GM21360 (cell line): ENCODE measurements at regions not wholly inside any gene's neighbourhood (a gene's known extent, or its start where the extent isn't known, plus 50 kb on each side); places are given as distances from the start of the nearest gene placed in this dataset.

Experiments
- ATAC-seq: cut with Tn5 transposase; IDR thresholded peaks from one replicate; pipeline ENCODE4 v1.9.1; 2021; ENCODE audit warnings: mild to moderate bottlenecking, moderate library complexity; ENCODE audit not compliant: unreplicated experiment

DNA sequence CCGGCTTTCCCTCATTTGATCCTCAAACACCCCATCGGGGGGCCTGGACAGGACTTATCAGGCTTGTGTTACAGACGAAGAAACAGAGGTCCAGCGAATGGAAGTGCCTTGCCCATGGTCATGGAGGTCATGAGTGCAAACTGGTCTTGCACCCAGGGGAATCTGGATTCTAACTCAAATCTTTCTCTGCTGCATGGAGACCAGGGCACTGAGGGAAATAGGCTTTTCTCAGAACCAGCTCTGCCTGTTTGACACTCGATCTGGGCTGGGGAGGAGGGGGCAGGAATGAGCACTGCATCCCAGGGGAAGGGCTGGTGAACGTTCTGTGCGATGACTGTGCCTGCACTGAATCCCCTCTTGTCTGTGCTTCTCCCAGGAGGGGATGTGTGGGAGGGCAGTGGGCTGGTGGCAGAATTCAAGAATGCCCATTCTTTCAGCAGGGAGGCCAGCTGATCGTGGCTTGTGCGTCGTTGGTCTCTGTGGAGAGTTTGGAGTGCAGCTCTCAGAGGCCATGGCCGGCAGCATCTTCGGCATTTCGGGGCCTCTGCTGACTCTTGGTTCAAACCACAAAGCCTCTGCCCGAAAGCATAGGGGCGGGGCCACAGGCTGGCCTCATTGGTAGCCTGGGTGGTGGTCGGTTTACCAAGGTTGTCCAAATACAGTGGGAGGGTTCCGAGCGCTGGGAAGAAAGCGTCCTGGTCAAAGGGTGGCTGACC is 171.6 kb downstream of the DDX1 start:
- ATAC-seq: no peak

- no peak for ATAC-seq
These were observed 172.4 kb downstream of the DDX1 start for GRCh38 chr2:15763822-15764682.

- ATAC-seq: no peak
These were observed 173.0 kb downstream of the DDX1 start for GRCh38 chr2:15764683-15765011.

DNA sequence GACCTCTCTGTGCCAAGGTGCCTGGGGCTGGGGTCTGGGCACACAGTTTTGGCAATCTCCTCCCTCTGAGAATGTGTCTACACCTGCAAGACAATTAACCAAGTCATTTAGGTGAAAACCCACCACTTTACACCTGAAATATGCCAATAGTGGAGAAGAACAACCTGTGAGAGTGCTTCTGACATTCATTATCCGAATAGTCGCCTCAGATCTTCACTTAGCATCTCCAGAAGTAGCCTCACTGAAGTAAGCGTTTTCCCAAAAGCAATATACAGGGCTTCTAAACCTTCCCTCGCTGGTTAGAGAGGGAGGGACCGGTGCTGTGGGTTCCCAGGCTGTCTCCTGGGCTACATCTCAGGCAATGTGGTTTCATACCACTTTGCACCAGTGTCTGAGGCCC is 173.5 kb downstream of the DDX1 start:
- no peak for ATAC-seq

GRCh38 chr2:15765686-15766302 is 174.1 kb downstream of the DDX1 start:
- ATAC-seq: no peak

DNA sequence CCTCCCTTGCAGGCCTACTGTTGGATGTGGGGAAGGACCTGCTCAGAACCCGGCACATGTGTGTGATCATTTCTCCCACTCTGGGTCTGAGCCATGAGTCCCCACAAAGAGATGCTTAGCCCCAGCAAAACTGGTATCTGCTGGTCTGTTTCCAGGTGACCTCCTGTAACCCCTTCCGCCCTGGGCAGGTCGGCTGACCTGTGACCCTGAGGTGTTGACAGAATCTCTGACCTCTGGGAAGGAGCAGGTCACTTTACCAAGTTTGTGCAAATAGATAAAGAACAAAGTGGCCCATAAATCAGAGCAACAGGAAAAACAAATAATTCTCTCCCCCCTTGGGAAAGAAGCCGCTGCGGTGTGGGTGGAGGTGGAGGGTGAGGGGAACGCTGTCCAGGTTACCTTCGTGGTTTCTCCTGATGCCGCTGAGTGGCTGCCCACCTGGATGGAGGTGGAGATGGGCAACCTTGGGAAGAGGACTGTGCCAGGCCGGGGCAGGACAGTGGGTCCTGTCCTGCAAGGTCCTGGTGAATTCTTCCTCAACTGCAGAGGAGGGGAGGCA is 174.0 kb upstream of the MYCN start:
- ATAC-seq: no peak

DNA sequence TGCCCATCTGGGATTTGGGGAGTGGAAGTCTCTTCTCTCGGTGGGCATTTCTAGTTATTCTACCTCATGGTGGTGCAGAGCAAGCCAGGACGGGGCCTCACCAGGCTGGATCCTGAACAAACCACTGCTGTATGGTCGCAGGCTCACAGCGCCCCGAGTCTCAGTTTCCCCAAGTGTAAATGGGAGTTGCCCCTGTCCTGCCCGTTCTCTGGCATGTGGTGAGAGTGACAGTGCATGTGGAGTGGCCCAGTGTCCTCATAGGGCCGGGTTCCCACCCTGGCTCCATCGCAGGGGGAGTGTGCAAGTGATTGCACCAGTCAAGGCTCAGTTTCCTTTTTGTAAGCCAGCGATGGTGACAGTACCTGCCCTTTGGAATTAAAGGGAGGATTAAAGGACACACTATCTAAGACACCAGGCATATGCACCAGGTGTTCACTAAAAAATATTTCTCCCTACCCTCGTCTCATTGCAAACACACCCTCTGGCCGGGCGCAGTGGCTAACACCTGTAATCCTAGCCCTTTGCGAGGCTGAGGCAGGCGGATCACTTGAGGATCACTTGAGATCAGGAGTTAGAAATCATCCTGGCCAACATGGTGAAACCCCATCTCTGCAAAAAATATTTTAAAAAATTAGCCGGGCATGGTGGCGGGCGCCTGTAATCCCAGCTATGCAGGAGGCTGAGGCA is 173.3 kb upstream of the MYCN start:
- no peak for ATAC-seq

DNA sequence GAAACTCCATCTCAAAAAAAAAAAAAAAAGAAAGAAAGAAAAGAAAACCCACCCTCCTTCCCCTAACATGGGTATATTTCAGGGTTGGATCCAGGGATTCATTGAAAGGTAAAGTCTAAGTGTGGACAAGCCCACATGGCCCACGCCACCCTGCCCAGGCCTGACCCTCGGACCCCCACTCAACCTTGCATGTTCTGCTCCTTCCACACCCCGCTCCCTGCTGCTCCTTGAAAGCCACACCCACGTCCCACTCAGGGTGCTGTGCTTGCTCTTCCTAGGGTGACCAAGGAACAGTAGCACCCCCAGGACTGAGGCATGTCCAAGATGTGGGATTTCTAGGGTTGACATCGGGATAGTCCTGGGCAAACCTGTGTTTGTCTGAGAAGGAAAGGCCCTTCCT is 172.7 kb upstream of the MYCN start:
- ATAC-seq: no peak

DNA sequence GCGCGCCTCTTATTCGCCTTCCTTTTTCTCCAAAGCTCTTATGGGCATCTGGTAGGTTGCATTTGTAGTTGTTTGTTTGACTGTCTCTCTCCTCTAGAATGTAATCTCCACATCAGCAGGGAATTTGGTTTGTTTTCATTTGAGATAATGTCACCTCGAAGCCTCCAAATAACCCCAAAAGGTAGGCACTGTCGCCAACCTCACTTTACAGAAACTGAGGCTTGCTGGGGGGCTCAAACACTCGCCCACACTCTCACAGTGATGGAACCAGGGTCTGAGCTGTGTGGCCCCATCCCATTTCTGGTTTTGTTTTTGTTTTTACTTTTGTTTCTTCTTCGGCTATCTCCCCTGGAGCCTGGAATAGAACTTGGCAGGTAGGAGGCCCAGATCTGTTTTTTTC is 172.2 kb upstream of the MYCN start:
- no peak for ATAC-seq

GRCh38 chr2:15768615-15769014 is 171.7 kb upstream of the MYCN start:
- no peak for ATAC-seq

- ATAC-seq: no peak
These were observed 171.1 kb upstream of the MYCN start for GRCh38 chr2:15769235-15769634.

DNA sequence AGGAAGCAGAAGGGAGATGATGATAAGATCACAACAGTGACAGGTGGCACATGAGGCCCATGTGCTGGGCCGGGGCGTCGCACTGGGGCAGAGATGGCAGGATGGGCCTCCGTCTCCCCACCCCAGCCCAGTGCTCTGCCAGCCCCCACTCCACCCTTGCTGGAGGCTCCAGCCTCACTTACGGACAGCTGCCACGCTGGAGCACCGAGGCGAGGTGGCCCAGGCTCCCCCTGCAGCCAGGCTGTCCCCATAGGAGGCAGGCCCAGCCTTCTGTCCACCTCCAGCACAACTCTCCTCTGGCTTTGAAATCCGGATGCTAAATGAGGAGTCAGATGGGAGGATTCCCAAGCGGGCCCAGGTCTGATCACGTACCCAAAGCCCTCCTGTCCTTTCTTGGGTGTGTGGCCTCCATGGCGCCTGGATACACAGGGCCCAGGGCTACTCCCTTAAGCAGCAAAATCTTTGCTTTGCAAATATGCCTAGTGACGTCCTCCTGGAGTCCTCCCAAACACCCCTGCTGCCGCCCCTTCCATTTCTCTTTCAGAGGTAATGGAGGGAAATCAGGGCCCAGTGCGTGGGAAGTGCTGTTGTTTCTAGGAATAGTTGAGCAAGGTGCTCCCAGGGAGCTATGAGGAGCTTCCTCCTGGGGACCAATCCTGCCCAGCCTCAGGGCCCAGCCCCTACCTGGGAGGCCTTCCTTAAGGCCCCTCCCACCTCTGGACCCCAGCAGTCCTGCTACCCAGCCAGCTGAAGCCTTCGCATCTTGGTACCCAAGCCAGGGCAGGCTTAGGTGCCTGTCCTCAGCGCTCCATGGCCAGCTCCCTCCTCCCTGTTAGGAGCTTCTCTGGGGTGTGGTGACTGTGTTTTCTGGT is 170.4 kb upstream of the MYCN start:
- ATAC-seq: no peak

DNA sequence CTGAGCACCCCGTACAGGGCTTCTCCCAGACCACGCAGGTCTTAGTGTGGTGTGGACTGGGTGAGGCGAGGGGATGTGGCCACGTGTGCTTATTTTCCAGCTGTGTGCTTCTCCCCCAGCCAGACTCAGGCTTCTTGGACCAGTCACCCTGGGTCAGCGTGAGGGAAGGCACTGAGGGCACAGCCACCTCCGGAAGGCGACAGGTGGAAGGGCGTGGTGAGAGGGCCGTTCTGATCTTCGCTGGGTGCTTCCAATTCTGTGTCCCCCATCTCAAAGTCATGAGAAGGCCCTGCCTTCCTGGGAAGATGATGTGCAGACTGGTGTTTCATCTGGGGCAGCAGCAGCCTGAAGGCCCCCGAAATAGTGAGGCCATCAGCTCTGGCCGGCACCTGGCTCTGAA is 169.7 kb upstream of the MYCN start:
- ATAC-seq: no peak

GRCh38 chr2:15771124-15771523 is 169.2 kb upstream of the MYCN start:
- ATAC-seq: no peak

GRCh38 chr2:15772086-15772595 is 168.2 kb upstream of the MYCN start:
- ATAC-seq: no peak

GRCh38 chr2:15772681-15773080 is 167.7 kb upstream of the MYCN start:
- ATAC-seq: no peak

DNA sequence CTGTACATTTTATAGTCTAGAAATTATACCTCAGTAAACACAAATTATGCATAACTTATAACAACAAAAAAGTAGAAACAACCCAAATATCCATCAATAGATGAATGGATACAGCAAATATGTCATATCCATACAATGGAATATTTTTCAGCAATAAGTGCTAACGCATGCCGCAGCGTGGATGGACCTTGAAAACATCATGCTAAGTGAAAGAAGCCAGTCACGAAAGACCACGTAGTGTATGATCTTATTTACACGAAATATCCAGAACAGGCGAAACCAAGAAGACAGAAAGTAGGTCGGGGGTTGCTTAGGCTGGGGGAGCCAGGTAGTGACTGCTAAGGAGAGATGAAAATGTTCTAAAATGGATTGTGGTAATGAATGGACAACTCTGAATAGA is 167.1 kb upstream of the MYCN start:
- ATAC-seq: no peak

DNA sequence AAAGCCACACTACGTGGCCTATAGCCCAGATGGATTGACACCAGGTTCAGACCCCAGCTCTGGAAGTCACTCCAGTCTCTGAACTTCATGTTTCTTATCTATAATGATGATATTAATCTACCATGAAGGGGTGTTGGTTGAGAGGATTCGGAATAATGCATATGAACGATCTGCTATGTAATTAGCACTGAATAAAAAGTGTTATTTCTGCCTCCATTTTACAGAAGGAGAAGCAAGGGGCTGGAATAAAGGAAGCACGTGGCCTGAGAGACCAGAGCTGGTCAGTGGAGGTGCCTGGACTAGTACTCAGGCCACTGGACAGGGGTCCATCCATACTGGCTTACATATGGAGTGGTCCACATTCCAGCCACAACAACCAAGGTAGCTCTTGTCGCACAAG is 166.5 kb upstream of the MYCN start:
- no peak for ATAC-seq

DNA sequence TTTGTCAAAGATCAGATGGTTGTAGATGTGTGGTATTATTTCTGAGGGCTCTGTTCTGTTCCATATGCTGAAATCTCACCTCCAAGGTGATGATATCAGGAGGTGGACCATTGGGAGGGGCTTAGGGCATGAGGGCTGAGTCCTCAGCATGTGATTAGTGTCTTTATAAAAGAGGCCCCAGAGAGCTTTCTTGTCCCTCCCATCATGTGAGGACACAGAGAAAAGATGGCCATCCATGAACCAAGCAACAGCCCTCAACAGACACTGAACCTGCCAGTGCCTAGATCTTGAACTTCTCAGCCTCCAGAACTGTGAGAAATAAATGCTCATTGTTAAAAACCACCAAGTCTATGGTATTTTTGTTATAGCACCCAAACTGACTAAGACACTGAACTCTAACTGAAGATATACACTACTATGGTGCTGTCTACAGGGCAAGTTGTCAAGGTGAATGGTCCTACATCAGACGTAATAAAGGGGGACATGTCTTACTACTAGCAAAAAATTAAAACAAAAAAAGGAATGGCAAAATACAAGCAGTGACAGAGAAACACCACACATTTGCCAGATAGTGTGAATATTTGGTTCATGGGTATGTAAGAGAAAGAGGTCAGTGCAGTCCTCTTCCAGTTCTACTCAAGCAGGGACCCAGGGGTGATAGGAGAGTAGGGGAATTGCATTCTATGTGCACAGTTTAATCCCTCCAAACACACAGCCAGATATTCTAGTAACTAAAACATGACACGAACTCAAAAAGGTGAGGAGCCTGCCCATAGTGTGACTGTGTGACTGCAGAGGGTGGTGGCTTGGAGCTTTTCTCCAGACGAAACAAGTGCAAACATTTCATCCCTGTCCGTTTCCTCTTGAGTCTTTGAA is 164.4 kb upstream of the MYCN start:
- ATAC-seq: no peak
